ENCODE measurements at regions not wholly inside any gene's neighbourhood (a gene's known extent, or its start where the extent isn't known, plus 50 kb on each side); places are given as distances from the start of the nearest gene placed in this dataset.
"Not testable (repeated sequence)": the region's sequence is repeated elsewhere in the genome, so short reads cannot be mapped to it uniquely, and the experiment has no call there.

- H3K4me3 ChIP-seq (ENCODE audit: extremely low read depth, insufficient read depth, low read length, poor library complexity, severe bottlenecking) = no peak overlapping the region
- no peaks in the 10 kb centered on the region for H3K36me3 ChIP-seq (ENCODE audit: control insufficient read depth, insufficient read depth, low read length)
- 90% methylated on average over 4 of the region's 5 CpGs; no CpG with 5 or more reads in 1 of the 2 experiments for WGBS, 2 experiments (ENCODE audit: insufficient coverage in 2 of 2)
- no peak overlapping the region for H3K27ac ChIP-seq (ENCODE audit: low read depth, low read length, severe bottlenecking)
- no peaks in the 10 kb centered on the region for H3K4me1 ChIP-seq (ENCODE audit: control insufficient read depth, insufficient read depth, low read length, poor library complexity, severe bottlenecking)
- H3K9me3 ChIP-seq (ENCODE audit: control insufficient read depth, low read length) = no peaks in the 10 kb centered on the region
Measured at GRCh38 chr6:112682071-112682470, 334.9 kb downstream of the RFPL4B start.

- Histone ChIP-seq H3K4me3 (ENCODE audit: extremely low read depth, insufficient read depth, low read length, poor library complexity, severe bottlenecking) (no peak overlapping the region), H3K27ac (ENCODE audit: low read depth, low read length, severe bottlenecking) (no peak overlapping the region), H3K9me3 (ENCODE audit: control insufficient read depth, low read length) (no peaks in the 10 kb centered on the region), H3K36me3 (ENCODE audit: control insufficient read depth, insufficient read depth, low read length) (no peaks in the 10 kb centered on the region), H3K4me1 (ENCODE audit: control insufficient read depth, insufficient read depth, low read length, poor library complexity, severe bottlenecking) (no peaks in the 10 kb centered on the region)
- WGBS, 2 experiments (ENCODE audit: insufficient coverage in 2 of 2) = 83 to 100% methylated on average over 1 of the region's 2 CpGs
Measured at GRCh38 chr6:112683106-112683505, 336.0 kb downstream of the RFPL4B start.

- no peaks in the 10 kb centered on the region for H3K9me3 ChIP-seq (ENCODE audit: control insufficient read depth, low read length)
- WGBS, 2 experiments (ENCODE audit: insufficient coverage in 2 of 2) = no CpG with 5 or more reads among the region's 3 CpGs
- no peak overlapping the region for H3K27ac ChIP-seq (ENCODE audit: low read depth, low read length, severe bottlenecking)
- no peak overlapping the region for H3K4me3 ChIP-seq (ENCODE audit: extremely low read depth, insufficient read depth, low read length, poor library complexity, severe bottlenecking)
- no peaks in the 10 kb centered on the region for H3K4me1 ChIP-seq (ENCODE audit: control insufficient read depth, insufficient read depth, low read length, poor library complexity, severe bottlenecking)
- H3K36me3 ChIP-seq (ENCODE audit: control insufficient read depth, insufficient read depth, low read length) = no peaks in the 10 kb centered on the region
Measured at GRCh38 chr6:112683926-112684325, 336.8 kb downstream of the RFPL4B start.

GRCh38 chr6:112685521-112686220, 338.5 kb downstream of the RFPL4B start:
- not testable (repeated sequence) for H3K36me3 ChIP-seq (ENCODE audit: control insufficient read depth, insufficient read depth, low read length); H3K27ac ChIP-seq (ENCODE audit: low read depth, low read length, severe bottlenecking); H3K4me3 ChIP-seq (ENCODE audit: extremely low read depth, insufficient read depth, low read length, poor library complexity, severe bottlenecking); H3K4me1 ChIP-seq (ENCODE audit: control insufficient read depth, insufficient read depth, low read length, poor library complexity, severe bottlenecking); H3K9me3 ChIP-seq (ENCODE audit: control insufficient read depth, low read length)
- WGBS, 2 experiments (ENCODE audit: insufficient coverage in 2 of 2) = 92 to 93% methylated on average over 11 to 12 of the region's 15 CpGs

- not testable (repeated sequence) for H3K9me3 ChIP-seq (ENCODE audit: control insufficient read depth, low read length); H3K4me3 ChIP-seq (ENCODE audit: extremely low read depth, insufficient read depth, low read length, poor library complexity, severe bottlenecking); H3K4me1 ChIP-seq (ENCODE audit: control insufficient read depth, insufficient read depth, low read length, poor library complexity, severe bottlenecking); H3K36me3 ChIP-seq (ENCODE audit: control insufficient read depth, insufficient read depth, low read length); H3K27ac ChIP-seq (ENCODE audit: low read depth, low read length, severe bottlenecking)
- WGBS, 2 experiments (ENCODE audit: insufficient coverage in 2 of 2) = 89 to 94% methylated on average over 20 to 23 of the region's 24 CpGs
Measured at GRCh38 chr6:112688487-112689165, 341.5 kb downstream of the RFPL4B start.

- 96 to 99% methylated on average over 19 to 36 of the region's 56 CpGs for WGBS, 2 experiments (ENCODE audit: insufficient coverage in 2 of 2)
- not testable (repeated sequence) for H3K9me3 ChIP-seq (ENCODE audit: control insufficient read depth, low read length); H3K36me3 ChIP-seq (ENCODE audit: control insufficient read depth, insufficient read depth, low read length); H3K4me3 ChIP-seq (ENCODE audit: extremely low read depth, insufficient read depth, low read length, poor library complexity, severe bottlenecking); H3K4me1 ChIP-seq (ENCODE audit: control insufficient read depth, insufficient read depth, low read length, poor library complexity, severe bottlenecking); H3K27ac ChIP-seq (ENCODE audit: low read depth, low read length, severe bottlenecking)
Measured at GRCh38 chr6:112689183-112689858, 342.2 kb downstream of the RFPL4B start.

GRCh38 chr6:112690497-112691202, 343.5 kb downstream of the RFPL4B start:
- Histone ChIP-seq H3K9me3 (ENCODE audit: control insufficient read depth, low read length) (no peaks in the 10 kb centered on the region), H3K27ac (ENCODE audit: low read depth, low read length, severe bottlenecking) (peak overlapping the region; percentile 30), H3K4me3 (ENCODE audit: extremely low read depth, insufficient read depth, low read length, poor library complexity, severe bottlenecking) (no peak overlapping the region), H3K4me1 (ENCODE audit: control insufficient read depth, insufficient read depth, low read length, poor library complexity, severe bottlenecking) (peaks cover 3% of the 10 kb centered on the region), H3K36me3 (ENCODE audit: control insufficient read depth, insufficient read depth, low read length) (no peaks in the 10 kb centered on the region)
- WGBS, 2 experiments (ENCODE audit: insufficient coverage in 2 of 2) = 86 to 87% methylated on average over 4 of the region's 6 CpGs

- no peak overlapping the region for H3K27ac ChIP-seq (ENCODE audit: low read depth, low read length, severe bottlenecking)
Measured at GRCh38 chr6:112691289-112691688, 344.2 kb downstream of the RFPL4B start.

GRCh38 chr6:112695001-112695400, 347.9 kb downstream of the RFPL4B start:
- WGBS, 2 experiments (ENCODE audit: insufficient coverage in 2 of 2) = 100% methylated on average over 2 of the region's 2 CpGs; no CpG with 5 or more reads in 1 of the 2 experiments
- no peaks in the 10 kb centered on the region for H3K9me3 ChIP-seq (ENCODE audit: control insufficient read depth, low read length)
- no peak overlapping the region for H3K4me3 ChIP-seq (ENCODE audit: extremely low read depth, insufficient read depth, low read length, poor library complexity, severe bottlenecking)
- peaks cover 3% of the 10 kb centered on the region for H3K4me1 ChIP-seq (ENCODE audit: control insufficient read depth, insufficient read depth, low read length, poor library complexity, severe bottlenecking)
- no peak overlapping the region for H3K27ac ChIP-seq (ENCODE audit: low read depth, low read length, severe bottlenecking)
- no peaks in the 10 kb centered on the region for H3K36me3 ChIP-seq (ENCODE audit: control insufficient read depth, insufficient read depth, low read length)

More at GRCh38 chr6:112691289-112691688, 344.2 kb downstream of the RFPL4B start:
- Histone ChIP-seq H3K4me1 (ENCODE audit: control insufficient read depth, insufficient read depth, low read length, poor library complexity, severe bottlenecking) (peaks cover 3% of the 10 kb centered on the region), H3K9me3 (ENCODE audit: control insufficient read depth, low read length) (no peaks in the 10 kb centered on the region), H3K4me3 (ENCODE audit: extremely low read depth, insufficient read depth, low read length, poor library complexity, severe bottlenecking) (no peak overlapping the region), H3K36me3 (ENCODE audit: control insufficient read depth, insufficient read depth, low read length) (no peaks in the 10 kb centered on the region)
- 60% methylated on average over 1 of the region's 1 CpG; no CpG with 5 or more reads in 1 of the 2 experiments for WGBS, 2 experiments (ENCODE audit: insufficient coverage in 2 of 2)

GRCh38 chr6:112697265-112697664, 350.1 kb downstream of the RFPL4B start:
- H3K36me3 ChIP-seq (ENCODE audit: control insufficient read depth, insufficient read depth, low read length) = no peaks in the 10 kb centered on the region
- no peak overlapping the region for H3K4me3 ChIP-seq (ENCODE audit: extremely low read depth, insufficient read depth, low read length, poor library complexity, severe bottlenecking)
- WGBS, 2 experiments (ENCODE audit: insufficient coverage in 2 of 2) = 89% methylated on average over 3 to 4 of the region's 4 CpGs
- H3K9me3 ChIP-seq (ENCODE audit: control insufficient read depth, low read length) = no peaks in the 10 kb centered on the region
- H3K27ac ChIP-seq (ENCODE audit: low read depth, low read length, severe bottlenecking) = no peak overlapping the region
- no peaks in the 10 kb centered on the region for H3K4me1 ChIP-seq (ENCODE audit: control insufficient read depth, insufficient read depth, low read length, poor library complexity, severe bottlenecking)
